ENCODE measurements at regions not wholly inside any gene's neighbourhood (a gene's known extent, or its start where the extent isn't known, plus 50 kb on each side); places are given as distances from the start of the nearest gene placed in this dataset.

DNA sequence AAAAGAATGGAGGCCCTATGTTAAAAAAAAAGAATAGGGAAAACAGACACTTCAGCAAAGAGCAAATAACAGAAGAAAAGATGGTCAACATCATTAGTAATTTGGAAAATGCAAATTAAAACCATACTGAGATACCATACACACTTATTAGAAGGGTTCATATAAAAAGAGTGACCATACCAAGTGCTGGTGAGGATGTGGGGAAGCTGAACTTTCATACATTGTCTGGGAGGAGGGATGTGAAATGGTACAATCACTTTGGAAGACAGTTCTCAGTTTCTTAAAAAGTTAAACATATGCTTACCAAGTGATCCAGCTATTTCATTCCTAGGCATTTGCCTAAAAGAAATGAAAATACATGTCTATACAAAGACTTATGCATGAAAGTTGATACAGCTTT is 194.4 kb downstream of the CXCL12 start:
- TF ChIP-seq, protein P1, sequence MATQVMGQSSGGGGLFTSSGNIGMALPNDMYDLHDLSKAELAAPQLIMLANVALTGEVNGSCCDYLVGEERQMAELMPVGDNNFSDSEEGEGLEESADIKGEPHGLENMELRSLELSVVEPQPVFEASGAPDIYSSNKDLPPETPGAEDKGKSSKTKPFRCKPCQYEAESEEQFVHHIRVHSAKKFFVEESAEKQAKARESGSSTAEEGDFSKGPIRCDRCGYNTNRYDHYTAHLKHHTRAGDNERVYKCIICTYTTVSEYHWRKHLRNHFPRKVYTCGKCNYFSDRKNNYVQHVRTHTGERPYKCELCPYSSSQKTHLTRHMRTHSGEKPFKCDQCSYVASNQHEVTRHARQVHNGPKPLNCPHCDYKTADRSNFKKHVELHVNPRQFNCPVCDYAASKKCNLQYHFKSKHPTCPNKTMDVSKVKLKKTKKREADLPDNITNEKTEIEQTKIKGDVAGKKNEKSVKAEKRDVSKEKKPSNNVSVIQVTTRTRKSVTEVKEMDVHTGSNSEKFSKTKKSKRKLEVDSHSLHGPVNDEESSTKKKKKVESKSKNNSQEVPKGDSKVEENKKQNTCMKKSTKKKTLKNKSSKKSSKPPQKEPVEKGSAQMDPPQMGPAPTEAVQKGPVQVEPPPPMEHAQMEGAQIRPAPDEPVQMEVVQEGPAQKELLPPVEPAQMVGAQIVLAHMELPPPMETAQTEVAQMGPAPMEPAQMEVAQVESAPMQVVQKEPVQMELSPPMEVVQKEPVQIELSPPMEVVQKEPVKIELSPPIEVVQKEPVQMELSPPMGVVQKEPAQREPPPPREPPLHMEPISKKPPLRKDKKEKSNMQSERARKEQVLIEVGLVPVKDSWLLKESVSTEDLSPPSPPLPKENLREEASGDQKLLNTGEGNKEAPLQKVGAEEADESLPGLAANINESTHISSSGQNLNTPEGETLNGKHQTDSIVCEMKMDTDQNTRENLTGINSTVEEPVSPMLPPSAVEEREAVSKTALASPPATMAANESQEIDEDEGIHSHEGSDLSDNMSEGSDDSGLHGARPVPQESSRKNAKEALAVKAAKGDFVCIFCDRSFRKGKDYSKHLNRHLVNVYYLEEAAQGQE (IDR thresholded peaks at IDR 0.05), result no peak
- no peak for TF ChIP-seq KDM1A (IDR thresholded peaks at IDR 0.05; ENCODE audit: low read depth)
